ENCODE measurements at regions not wholly inside any gene's neighbourhood (a gene's known extent, or its start where the extent isn't known, plus 50 kb on each side); places are given as distances from the start of the nearest gene placed in this dataset.
"Not testable (repeated sequence)": the region's sequence is repeated elsewhere in the genome, so short reads cannot be mapped to it uniquely, and the experiment has no call there.

DNA sequence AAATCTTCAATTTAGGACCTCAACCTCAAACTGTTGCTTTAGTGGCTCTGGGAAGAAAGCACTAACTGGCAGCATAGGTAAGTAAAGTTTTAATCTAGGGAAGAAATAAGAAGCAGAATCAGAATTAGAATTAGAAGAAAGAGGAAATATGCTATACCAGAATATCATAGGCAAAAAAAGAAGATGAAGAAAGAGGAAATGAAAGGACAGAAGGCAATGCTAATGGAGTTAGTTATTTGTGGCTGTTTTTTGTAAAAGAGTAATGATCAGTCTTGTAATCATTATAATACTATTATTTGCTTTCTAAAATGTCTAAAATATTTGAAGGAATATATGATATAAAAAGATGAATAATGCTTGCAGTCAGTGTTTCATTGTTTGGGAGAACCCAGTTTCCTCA, 122.9 kb downstream of the FAM72C start:
- intact Hi-C loops (cut with DNase I); DNase-seq: not testable (repeated sequence)

DNA sequence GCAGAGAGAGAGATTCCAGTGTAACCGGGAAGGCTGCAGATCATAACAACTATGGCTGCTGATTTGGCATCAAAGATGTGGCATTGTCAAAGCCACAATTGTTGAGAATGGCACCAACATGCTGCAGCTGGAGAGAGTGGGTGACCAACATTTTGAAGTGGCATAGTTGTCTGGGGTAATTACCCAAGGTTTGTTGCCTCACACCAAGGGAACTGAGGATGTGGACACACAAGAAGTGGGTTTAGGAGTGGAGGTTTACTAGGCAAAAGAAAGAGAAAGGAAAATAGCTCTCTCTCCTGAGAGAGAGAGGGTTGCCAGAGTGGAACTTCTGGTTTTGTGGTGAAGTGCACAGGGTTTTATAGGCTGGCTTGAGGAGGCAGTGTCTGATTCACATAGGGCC, 126.6 kb downstream of the FAM72C start:
- intact Hi-C loops (cut with DNase I); DNase-seq: not testable (repeated sequence)

DNA sequence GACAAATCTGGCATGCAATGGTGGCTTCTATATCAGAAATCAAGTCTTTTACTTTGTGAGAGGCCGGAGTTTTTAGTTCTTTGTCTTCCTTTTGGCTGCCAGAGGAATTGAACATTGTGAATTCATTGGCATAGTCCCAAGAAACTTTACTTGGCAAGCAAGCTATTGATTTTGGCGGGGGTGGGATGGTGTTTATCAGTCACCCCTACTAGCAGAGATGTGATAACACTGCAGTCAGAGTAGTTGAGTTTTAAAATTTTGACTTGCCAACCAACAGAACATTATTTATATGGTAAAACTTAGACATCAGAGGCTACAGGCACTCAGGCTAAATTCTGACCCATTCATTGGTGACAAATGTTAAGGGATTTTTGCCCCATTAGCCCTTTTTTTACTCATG, 129.7 kb downstream of the FAM72C start:
- intact Hi-C loops (cut with DNase I); DNase-seq: not testable (repeated sequence)

DNA sequence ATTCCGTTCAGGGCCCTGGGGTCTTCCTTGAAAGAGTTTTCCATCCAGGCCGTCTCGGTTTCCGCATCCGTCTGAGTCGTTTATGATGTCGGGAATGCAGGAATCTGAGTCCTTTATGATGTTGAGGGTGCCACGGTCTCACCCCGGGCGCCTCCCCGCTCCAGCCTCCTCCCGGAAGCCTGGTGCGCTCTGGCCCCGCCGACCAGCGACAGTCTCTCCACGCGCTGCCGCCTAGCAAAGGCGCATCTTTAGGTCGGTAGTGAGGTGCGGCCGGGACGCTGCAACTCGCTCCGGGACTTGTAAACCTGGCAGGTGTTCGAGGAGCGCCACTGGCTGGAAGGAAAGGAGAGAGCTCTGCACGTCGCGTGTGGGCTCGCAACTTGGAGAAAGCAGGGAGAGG, 132.6 kb downstream of the FAM72C start:
- intact Hi-C loops (cut with DNase I); DNase-seq: not testable (repeated sequence)

DNA sequence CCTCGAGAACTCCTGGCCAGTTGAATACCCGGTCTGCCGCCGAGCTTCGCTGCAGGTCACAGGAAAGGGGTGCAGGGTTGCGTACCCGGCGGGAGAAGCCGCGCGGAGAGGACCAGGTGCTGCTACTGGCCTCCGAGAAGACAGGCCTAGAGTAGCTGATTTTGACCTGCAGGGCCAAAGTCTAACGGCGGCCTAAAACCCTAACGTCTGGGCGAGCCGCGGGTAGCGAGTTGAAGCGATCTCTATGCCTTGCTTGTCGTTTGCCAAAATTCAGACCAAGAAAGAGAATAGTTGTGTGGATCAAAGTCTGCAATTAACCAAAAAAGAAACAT, 133.2 kb downstream of the FAM72C start:
- intact Hi-C loops (cut with DNase I); DNase-seq: not testable (repeated sequence)

DNA sequence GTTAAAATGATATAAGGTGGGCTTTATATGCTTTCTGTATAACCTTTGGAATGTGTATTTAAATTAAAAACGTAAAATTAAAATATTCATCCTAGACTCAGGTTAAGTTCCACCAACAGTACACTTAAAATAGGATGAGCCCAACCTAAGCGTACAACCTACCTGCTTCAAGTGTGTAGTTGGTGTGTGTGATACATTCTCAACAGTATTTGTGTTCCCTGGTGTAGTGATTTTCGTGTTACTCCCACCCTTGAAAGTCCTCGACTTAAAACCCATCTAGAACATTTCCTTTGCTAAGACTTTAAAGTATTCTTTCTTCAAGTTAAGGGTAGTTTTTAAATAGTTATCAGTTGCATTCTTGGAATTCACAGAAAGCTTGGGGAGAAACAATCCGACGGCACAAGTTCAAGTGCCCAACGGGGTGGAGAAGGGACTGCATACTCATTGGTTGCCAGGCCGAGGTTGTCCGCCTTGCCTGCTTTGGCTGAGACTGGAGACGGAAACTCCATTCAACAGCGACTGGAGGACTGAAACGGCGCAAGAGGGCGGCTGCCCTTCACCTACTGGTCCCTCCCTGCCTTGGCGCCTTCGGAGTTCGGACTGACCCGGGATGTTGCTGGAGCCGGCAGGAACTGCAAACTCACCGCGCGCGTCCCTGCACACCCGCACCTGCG, 133.7 kb downstream of the FAM72C start:
- intact Hi-C loops (cut with DNase I): not testable (repeated sequence)
- peak in 11 of 42 donors; percentile 1 to 34 (median 10) for DNase-seq

DNA sequence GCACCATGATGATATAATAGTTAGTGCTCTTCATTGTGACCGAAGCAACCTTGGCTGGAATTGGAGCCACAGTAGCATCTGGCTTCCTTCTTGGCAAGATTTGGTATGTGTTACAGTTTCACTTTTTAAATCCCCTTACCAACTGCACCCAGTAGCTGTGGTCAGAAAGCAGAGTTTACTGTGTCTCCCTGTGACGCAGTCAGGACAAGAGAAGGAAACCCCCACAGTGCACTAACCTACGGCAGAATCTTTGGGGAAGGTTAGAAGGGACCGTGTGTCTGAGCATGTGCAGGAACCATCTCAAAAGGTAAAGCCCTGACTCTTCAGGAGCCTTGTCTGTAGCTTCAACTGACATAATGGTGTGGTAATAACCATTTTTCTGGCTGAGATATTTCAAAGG, 138.4 kb downstream of the FAM72C start:
- DNase-seq; intact Hi-C loops (cut with DNase I): not testable (repeated sequence)

DNA sequence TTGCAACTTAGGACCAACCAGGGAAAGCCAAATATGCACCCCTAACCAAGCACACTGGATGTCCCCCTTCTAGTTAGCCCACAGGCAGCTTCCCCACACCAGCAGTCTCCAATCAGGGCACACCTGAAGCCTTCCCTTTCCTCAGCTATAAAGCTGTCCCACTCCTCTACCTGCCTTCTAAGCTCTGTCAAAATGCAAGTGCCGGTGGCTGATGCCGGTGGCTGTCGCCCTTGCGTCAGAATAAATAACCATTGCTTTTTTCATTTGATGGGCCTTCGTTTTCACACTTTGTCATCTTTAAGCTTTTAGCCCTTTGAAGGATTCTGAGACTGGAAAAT, 139.4 kb downstream of the FAM72C start:
- DNase-seq; intact Hi-C loops (cut with DNase I): not testable (repeated sequence)

DNA sequence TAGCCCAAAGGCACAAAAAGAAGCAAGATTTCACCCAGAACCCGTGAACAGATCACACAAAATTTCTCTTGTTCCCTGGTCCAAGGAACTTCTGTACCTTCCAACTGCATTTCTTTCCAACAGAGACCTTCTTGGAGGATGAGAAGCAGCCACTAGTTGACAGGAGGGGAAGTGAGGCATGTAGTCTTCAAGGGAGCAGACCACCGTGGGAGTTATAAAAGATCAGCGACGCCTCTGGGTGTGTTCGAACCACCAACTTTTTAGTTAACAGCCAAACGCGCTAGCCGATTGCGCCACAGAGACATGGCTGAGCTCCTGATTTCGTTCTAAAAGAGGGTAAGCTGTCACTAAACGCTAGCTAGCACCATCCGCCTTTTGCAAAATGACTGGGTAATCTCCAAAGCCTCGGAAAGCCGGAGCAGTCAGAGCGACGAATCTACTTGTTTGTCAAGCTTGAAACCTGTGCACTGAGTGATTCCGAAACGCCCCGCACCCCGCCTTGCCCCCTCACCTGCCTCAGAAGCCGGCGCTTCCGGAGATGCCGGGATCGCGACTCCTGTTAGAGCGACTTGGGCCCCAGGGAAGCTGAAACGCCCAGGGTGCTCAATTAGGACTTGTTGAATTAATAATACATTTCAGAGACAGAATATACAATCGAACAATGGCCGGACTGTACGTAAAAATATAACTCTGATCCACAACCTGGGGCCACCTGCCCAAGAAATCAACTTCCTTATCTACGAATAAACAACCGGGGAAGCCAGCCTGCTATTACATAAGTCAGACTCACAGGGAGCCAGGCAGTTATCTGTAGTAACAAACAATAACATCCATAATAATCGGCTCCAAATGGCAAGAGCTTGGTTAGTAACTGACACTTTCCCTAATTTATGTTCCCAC, 140.1 kb downstream of the FAM72C start:
- DNase-seq; intact Hi-C loops (cut with DNase I): not testable (repeated sequence)

DNA sequence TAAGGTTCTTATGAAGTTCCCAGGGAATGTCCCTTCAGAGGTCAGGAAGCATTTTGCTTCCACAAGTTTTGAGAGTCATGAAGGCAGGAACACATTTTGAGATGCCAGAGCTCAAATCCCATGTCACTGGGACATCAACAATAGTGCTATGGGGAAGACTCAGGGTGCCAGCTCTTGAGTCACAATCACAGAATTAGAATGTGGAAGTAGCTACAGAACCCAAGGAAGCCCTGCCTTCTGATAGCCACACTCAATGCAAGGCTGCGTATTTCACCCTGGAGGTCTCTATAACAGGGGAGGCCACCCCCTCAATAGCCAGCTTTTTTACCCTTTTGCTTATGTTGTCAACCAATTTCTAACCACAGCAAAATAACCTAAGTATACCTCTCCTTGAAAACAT, 145.6 kb downstream of the FAM72C start:
- intact Hi-C loops (cut with DNase I); DNase-seq: not testable (repeated sequence)

DNA sequence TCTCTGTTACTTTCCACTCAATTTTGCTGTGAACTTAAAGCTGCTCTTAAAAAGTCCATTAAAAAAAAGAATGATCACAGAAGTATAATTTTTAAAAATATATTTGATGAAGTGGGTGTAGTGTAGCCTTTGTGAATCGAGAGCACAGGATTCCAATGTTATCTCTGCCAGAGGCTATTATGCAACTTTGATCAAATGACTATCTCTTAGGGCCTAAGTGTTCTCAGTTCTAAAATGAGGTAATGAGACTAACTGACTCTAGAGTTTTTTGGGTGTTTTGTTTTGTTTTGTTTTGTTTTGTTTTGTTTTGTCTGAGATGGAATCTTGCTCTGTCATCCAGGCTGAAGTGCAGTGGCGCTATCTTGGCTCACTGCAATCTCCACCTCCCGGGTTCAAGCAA, 147.5 kb downstream of the FAM72C start:
- intact Hi-C loops (cut with DNase I): not testable (repeated sequence)

DNA sequence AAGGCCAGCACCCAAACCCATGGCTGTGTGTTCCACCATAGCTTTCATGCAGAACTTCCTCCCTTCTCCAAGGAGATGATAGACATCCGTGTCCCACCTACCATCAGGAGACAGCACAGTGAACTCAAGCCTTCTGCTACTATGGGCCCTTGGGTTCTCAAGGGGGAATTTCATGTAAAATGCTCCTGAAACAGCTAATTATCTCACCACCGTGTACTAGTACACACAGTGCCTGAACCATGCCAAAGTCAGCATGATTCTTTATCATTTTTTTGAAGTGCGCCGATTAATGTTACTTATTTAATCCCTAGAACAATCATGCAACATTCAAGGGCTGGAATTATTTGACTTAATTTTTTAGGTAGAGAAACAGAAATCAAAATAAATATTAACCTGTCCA, 151.7 kb downstream of the FAM72C start:
- intact Hi-C loops (cut with DNase I); DNase-seq: not testable (repeated sequence)

More for the DNA sequence above, 147.5 kb downstream of the FAM72C start:
- not testable (repeated sequence) for DNase-seq

DNA sequence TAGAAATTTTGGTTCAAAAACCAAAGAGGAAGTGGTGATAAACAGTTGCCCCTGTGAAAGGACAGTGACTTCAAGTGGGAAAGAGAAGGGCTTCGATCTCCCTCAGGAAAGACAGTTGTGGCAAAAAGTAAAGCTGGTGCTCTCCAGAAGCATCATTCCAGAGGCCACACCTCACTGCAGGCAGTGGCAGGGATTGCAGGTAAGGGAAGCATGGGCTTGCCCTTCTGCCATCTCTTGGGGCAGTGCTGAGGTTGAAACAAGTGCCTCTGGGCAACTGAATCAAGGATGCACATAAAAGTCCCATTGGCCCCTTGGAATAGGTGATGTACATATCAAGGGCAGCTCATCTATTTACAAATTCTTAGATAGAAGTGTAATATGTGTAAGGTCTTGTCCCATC, 155.4 kb downstream of the FAM72C start:
- intact Hi-C loops (cut with DNase I); DNase-seq: not testable (repeated sequence)

DNA sequence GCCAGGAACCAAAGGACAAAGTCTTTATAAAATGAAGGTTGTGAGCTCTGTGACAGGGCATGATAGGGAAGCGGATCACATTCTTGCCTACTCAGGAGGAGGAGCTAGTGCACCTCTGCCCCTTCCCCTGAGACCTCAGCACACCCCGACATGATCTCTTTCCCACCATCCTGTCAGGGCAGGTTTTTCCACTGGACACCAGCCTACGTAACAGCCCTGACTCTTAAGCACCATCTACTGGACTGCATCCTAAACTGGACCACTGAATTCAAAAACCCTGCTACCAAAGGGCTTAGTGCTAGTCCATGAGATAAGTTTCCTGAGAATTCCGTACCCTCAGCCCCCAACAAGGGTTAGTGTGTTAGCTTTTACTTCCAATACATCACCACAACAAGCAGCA, 166.4 kb downstream of the FAM72C start:
- DNase-seq; intact Hi-C loops (cut with DNase I): not testable (repeated sequence)

DNA sequence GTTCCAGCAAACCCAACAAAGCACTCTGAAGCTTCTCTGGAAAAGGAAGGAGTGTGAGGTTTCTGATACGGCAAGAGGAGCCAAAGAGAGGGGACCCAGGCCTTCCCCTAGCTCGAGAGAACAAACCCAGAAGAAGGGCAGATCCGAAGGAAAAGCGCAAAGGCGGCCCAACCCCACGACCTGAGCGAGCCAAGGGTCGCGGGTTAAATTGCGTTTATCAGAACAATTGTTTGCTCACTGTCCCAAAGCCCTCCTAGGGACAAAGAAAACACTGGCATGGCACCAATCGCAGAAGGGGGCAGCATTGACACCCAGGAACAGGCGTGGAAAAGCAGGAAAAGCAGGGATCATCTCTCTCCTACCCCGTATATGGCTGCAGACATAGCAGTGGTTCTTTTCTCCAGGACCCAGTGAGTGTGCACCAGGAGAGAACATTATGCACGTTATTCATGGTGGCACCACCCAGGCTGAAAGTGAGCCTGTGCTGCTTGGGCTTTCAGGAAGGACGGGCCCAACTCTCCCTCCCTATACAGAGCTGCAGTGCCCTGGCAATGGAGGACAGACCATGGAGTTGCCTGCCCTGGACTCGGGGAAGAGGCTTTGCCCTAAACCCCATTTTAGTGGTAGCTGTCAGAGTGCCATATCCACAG, 167.0 kb downstream of the FAM72C start:
- intact Hi-C loops (cut with DNase I): not testable (repeated sequence)
- peak in 11 of 42 donors; percentile 0 to 35 (median 3) for DNase-seq

DNA sequence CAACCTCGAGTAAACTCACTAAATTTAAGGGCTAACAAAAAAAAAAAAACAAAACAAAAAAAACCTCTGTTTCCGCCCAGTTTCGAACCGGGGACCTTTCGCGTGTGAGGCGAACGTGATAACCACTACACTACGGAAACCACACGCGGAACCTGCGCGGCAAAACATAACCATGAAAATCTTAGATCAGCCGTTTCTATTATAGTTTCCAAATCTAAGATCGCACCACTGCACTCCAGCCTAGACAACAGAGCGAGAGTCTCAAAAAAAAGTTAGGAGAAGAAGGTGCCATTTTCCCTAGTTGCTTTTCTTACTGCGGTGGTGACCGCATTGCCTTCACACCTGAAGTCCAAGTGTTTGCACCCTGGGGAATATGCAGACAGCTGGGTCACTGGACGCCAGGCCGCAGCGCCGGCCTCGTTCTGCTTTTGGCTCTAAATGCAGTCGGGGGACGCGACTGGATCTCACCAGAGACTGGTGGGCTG, 167.8 kb downstream of the FAM72C start:
- intact Hi-C loops (cut with DNase I): not testable (repeated sequence)
- DNase-seq: peak in 30 of 42 donors; percentile 2 to 56 (median 13)

DNA sequence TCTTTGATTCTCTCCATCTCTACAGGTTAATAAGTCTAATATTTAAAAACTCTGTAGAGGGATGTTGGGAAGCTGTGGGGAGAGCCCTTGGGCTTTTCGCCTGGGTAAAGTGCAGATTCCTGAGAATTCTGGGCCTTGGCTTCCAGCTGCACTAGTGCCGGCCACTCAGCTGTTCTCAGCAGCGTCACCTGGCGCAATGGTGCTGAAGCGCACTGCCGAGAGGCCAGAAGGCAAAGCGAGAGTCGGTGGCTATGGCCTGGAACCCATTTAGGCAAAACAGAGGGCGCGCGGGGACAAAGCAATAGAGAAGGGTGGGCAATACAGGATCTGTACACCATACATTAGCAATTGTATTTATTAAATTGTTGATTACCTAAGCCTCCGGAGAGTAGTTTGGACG, 168.7 kb downstream of the FAM72C start:
- intact Hi-C loops (cut with DNase I); DNase-seq: not testable (repeated sequence)

DNA sequence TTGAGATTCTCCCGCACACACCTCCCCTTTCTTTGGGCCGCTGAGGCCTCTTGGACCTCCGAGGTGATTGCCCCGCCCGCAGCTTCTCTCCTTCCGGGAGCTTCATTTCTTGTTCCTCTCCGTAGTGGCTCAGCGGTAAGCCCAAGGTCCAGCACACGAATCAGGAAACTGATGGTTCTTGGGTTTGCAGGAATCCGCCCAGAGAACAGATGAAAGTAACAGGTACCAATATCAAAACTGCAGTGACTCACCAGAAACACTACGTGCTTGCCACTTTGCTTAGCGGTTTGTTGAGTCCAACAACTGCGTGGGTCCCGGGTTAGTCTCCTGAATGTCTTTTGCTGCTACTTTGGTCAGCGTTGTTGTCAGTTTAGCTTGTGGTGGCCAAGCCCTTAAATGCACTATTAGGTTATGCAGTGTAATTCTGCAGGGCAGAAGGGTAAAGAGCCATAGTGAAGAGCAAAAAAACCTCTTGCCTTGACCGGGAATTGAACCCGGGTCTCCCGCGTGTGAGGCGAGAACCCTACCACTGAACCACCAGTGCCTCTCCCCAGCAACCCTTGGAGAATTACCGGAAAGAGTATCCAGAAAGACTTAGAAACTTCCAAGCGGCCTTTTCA, 172.1 kb downstream of the FAM72C start:
- DNase-seq; intact Hi-C loops (cut with DNase I): not testable (repeated sequence)

DNA sequence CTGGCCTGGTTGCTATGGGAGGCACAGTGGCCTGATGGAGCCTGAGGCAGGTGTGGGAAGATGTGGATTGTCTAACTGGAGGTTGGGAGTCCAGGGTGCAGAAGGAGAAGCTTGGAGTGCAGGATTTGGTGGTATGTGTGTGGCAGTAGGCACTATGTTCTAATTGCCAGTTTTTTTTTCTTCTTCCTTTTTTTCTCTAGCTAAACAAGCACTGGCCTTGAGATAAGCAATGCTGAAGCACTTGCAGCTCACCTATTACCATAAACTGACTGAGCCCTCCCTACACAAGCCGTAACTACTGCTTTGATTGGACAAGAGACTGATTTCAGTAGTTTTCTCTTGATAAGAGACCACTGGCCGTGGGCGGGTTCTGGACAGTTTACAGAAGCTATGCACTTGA, 175.4 kb downstream of the FAM72C start:
- intact Hi-C loops (cut with DNase I); DNase-seq: not testable (repeated sequence)

All from head of caudate nucleus (tissue), 42 donors.